H1 (cell line): ENCODE measurements at regions not wholly inside any gene's neighbourhood (a gene's known extent, or its start where the extent isn't known, plus 50 kb on each side); places are given as distances from the start of the nearest gene placed in this dataset.

Experiments
- FOSL1 ChIP-seq: IDR thresholded peaks from 2 replicates; pipeline ENCODE4 v1.6.1; 2011; ENCODE audit warnings: mild to moderate bottlenecking, low read depth, low read length, moderate library complexity; ENCODE audit not compliant: insufficient read depth

- TF ChIP-seq FOSL1: no peak
- TF ChIP-seq, all 59 proteins: peak for 0
These were observed 78.8 kb upstream of the VOPP1 start (continued) for GRCh38 chr7:55651057-55651456.
